ENCODE measurements at regions not wholly inside any gene's neighbourhood (a gene's known extent, or its start where the extent isn't known, plus 50 kb on each side); places are given as distances from the start of the nearest gene placed in this dataset.
"Not testable (repeated sequence)": the region's sequence is repeated elsewhere in the genome, so short reads cannot be mapped to it uniquely, and the experiment has no call there.

DNA sequence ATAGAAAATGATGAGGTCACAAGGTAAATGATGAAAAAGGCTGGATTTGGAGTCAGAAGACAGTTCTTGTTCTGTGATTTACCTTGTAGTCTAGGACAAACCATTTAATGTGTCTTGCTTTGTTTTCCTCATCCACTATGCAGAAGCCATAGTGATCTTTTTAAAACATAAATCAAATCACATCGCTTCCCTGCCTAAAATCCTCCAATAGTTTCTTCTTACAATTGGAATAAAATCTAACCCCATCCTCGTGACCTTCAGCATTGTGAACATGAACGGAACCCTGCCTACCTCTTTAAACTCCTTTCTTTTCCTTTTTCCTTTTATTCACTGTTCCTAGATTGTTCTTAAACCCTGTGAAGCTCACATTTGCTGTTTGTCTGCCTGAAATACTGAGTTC is 204.9 kb upstream of the SAMSN1 start:
- Histone ChIP-seq H3K9ac (ENCODE audit: low read length in 5 of 5) (no peak overlapping the region), H3K27ac (ENCODE audit: low read depth, low read length) (no peak overlapping the region), H3K9me3 (ENCODE audit: control insufficient read depth in 5 of 5, low read length in 5 of 5) (no peaks in the 10 kb centered on the region), H3K4me1 (ENCODE audit: control insufficient read depth in 5 of 5, insufficient read depth in 5 of 5, low read length in 5 of 5) (peaks cover 0 to 14% (median 6%) of the 10 kb centered on the region in 5 donors), H3K36me3 (ENCODE audit: control insufficient read depth in 5 of 5, insufficient read depth in 5 of 5, low read length in 5 of 5) (no peaks in the 10 kb centered on the region), H3K4me3 (ENCODE audit: low read depth in 1 of 5, low read length in 5 of 5) (no peak overlapping the region), H3K27me3 (ENCODE audit: control insufficient read depth in 5 of 5, insufficient read depth in 4 of 5, low read length in 5 of 5) (no peaks in the 10 kb centered on the region)

DNA sequence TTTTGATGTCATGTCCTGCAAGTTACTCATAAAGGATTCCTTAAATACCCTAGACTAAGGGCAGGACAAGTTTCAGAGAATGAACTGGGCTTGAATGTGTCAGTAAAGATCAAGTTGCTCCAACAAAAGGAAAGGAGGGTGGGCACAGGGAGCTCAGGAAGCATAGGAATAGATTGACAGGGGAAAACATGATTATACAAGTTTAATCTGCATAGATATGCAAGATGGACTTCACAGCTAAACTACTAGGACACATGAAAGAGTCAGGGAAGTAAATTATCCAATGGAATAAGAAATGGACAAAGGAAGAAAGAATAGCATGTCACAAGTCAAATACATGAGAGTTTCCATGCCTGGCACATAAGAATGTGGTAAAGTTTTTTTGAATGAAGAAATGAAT is 203.9 kb upstream of the SAMSN1 start:
- Histone ChIP-seq H3K36me3 (ENCODE audit: control insufficient read depth in 5 of 5, insufficient read depth in 5 of 5, low read length in 5 of 5) (no peaks in the 10 kb centered on the region), H3K27me3 (ENCODE audit: control insufficient read depth in 5 of 5, insufficient read depth in 4 of 5, low read length in 5 of 5) (no peaks in the 10 kb centered on the region), H3K27ac (ENCODE audit: low read depth, low read length) (no peak overlapping the region), H3K4me1 (ENCODE audit: control insufficient read depth in 5 of 5, insufficient read depth in 5 of 5, low read length in 5 of 5) (peaks cover 0 to 14% (median 6%) of the 10 kb centered on the region in 5 donors), H3K9me3 (ENCODE audit: control insufficient read depth in 5 of 5, low read length in 5 of 5) (no peaks in the 10 kb centered on the region), H3K4me3 (ENCODE audit: low read depth in 1 of 5, low read length in 5 of 5) (no peak overlapping the region), H3K9ac (ENCODE audit: low read length in 5 of 5) (no peak overlapping the region)

DNA sequence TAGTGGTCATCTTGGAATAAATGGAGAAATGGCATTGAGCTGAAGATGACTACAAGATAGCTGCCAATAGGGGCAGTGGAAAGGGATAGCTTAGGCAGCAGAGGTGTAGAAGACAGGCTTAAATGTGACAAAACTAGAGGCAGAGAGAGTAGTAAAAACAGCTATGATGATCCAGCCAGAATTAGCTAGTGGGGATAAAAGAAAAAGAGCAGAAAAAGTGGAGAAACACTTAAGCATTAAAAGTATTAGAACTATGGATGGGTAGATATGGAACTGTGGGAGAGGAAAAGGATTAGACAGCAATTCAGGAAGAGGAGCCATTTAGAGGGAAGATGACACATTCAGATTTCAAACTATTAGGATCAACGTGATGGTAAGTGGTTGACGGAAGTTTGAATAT is 202.5 kb upstream of the SAMSN1 start:
- H3K9ac ChIP-seq (ENCODE audit: low read length in 5 of 5) = no peak overlapping the region
- no peaks in the 10 kb centered on the region for H3K9me3 ChIP-seq (ENCODE audit: control insufficient read depth in 5 of 5, low read length in 5 of 5)
- H3K4me1 ChIP-seq (ENCODE audit: control insufficient read depth in 5 of 5, insufficient read depth in 5 of 5, low read length in 5 of 5) = peaks cover 0 to 9% (median 5%) of the 10 kb centered on the region in 5 donors
- H3K36me3 ChIP-seq (ENCODE audit: control insufficient read depth in 5 of 5, insufficient read depth in 5 of 5, low read length in 5 of 5) = no peaks in the 10 kb centered on the region
- H3K4me3 ChIP-seq (ENCODE audit: low read depth in 1 of 5, low read length in 5 of 5) = no peak overlapping the region
- H3K27ac ChIP-seq (ENCODE audit: low read depth, low read length) = no peak overlapping the region
- H3K27me3 ChIP-seq (ENCODE audit: control insufficient read depth in 5 of 5, insufficient read depth in 4 of 5, low read length in 5 of 5) = no peaks in the 10 kb centered on the region

GRCh38 chr21:14744368-14744767 is 198.3 kb upstream of the SAMSN1 start:
- Histone ChIP-seq H3K4me3 (ENCODE audit: low read depth in 1 of 5, low read length in 5 of 5) (no peak overlapping the region), H3K27me3 (ENCODE audit: control insufficient read depth in 5 of 5, insufficient read depth in 4 of 5, low read length in 5 of 5) (no peaks in the 10 kb centered on the region), H3K27ac (ENCODE audit: low read depth, low read length) (no peak overlapping the region), H3K9ac (ENCODE audit: low read length in 5 of 5) (no peak overlapping the region), H3K4me1 (ENCODE audit: control insufficient read depth in 5 of 5, insufficient read depth in 5 of 5, low read length in 5 of 5) (no peaks in the 10 kb centered on the region), H3K9me3 (ENCODE audit: control insufficient read depth in 5 of 5, low read length in 5 of 5) (no peaks in the 10 kb centered on the region), H3K36me3 (ENCODE audit: control insufficient read depth in 5 of 5, insufficient read depth in 5 of 5, low read length in 5 of 5) (no peaks in the 10 kb centered on the region)

DNA sequence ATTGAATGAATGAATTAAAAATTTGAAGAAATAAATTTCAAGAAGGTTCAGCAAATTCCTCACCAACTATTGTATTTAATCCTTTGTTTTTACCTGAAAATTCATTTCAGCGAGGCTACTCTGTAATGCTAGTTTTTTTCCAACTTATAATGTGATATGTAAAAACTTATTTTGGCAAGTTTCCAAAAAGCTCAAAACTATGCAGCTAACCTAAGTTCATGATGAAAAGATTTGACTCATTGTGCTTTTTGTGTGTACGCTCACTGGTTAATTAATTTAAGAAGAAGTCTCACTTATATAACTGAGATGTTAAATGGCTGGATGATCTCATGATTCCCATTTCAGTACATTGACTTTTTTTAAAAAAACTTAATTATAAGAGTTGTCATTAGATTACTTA is 196.0 kb upstream of the SAMSN1 start:
- Histone ChIP-seq H3K9me3 (ENCODE audit: control insufficient read depth in 5 of 5, low read length in 5 of 5) (no peaks in the 10 kb centered on the region), H3K27ac (ENCODE audit: low read depth, low read length) (no peak overlapping the region), H3K4me1 (ENCODE audit: control insufficient read depth in 5 of 5, insufficient read depth in 5 of 5, low read length in 5 of 5) (no peaks in the 10 kb centered on the region), H3K27me3 (ENCODE audit: control insufficient read depth in 5 of 5, insufficient read depth in 4 of 5, low read length in 5 of 5) (no peaks in the 10 kb centered on the region), H3K4me3 (ENCODE audit: low read depth in 1 of 5, low read length in 5 of 5) (no peak overlapping the region), H3K9ac (ENCODE audit: low read length in 5 of 5) (no peak overlapping the region), H3K36me3 (ENCODE audit: control insufficient read depth in 5 of 5, insufficient read depth in 5 of 5, low read length in 5 of 5) (no peaks in the 10 kb centered on the region)

DNA sequence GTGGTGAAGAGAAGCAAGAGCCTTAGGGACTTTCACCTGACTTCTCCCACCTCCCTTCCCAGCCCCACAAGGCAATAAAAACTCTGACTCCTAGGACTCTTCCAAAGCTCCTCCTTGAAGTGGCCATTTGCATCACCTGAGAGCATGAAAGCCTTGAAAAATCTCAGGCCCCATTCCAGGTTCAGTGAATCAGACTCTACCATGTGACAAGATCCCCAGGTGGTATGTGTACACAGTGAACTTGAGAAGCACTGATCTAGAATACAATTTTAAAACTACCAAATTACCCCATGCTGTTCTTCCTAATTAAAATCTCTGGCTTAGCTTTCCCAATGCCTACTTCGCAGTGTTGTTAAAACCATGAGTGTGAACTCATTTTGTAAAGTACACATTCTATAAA is 195.1 kb upstream of the SAMSN1 start:
- H3K27ac ChIP-seq (ENCODE audit: low read depth, low read length) = no peak overlapping the region
- no peak overlapping the region for H3K4me3 ChIP-seq (ENCODE audit: low read depth in 1 of 5, low read length in 5 of 5)
- no peaks in the 10 kb centered on the region for H3K36me3 ChIP-seq (ENCODE audit: control insufficient read depth in 5 of 5, insufficient read depth in 5 of 5, low read length in 5 of 5)
- no peaks in the 10 kb centered on the region for H3K27me3 ChIP-seq (ENCODE audit: control insufficient read depth in 5 of 5, insufficient read depth in 4 of 5, low read length in 5 of 5)
- H3K9me3 ChIP-seq (ENCODE audit: control insufficient read depth in 5 of 5, low read length in 5 of 5) = no peaks in the 10 kb centered on the region
- no peaks in the 10 kb centered on the region for H3K4me1 ChIP-seq (ENCODE audit: control insufficient read depth in 5 of 5, insufficient read depth in 5 of 5, low read length in 5 of 5)
- H3K9ac ChIP-seq (ENCODE audit: low read length in 5 of 5) = no peak overlapping the region

DNA sequence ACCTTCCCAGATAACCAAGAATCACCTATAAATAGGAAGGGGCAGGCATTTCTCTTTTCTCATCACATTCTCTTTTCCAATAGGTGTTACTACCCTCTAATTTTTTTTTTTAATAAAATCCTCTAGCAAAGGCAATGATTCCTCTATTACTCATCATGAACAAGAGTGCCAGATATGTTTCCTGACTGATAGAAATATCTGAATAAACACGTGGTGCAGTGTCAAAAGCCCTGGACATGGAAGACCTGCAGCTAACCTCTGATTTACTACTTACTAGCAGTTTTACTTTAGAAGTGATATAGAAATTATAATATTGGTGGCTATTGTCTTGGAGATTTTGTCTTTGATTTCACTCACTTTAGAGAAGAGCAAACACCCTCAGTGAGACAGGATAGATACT is 194.6 kb upstream of the SAMSN1 start:
- Histone ChIP-seq H3K36me3 (ENCODE audit: control insufficient read depth in 5 of 5, insufficient read depth in 5 of 5, low read length in 5 of 5) (no peaks in the 10 kb centered on the region), H3K4me1 (ENCODE audit: control insufficient read depth in 5 of 5, insufficient read depth in 5 of 5, low read length in 5 of 5) (no peaks in the 10 kb centered on the region), H3K9me3 (ENCODE audit: control insufficient read depth in 5 of 5, low read length in 5 of 5) (no peaks in the 10 kb centered on the region), H3K27me3 (ENCODE audit: control insufficient read depth in 5 of 5, insufficient read depth in 4 of 5, low read length in 5 of 5) (no peaks in the 10 kb centered on the region), H3K4me3 (ENCODE audit: low read depth in 1 of 5, low read length in 5 of 5) (no peak overlapping the region), H3K27ac (ENCODE audit: low read depth, low read length) (no peak overlapping the region), H3K9ac (ENCODE audit: low read length in 5 of 5) (no peak overlapping the region)

- Histone ChIP-seq H3K9ac (ENCODE audit: low read length in 5 of 5) (no peak overlapping the region), H3K9me3 (ENCODE audit: control insufficient read depth in 5 of 5, low read length in 5 of 5) (no peaks in the 10 kb centered on the region), H3K4me3 (ENCODE audit: low read depth in 1 of 5, low read length in 5 of 5) (no peak overlapping the region), H3K36me3 (ENCODE audit: control insufficient read depth in 5 of 5, insufficient read depth in 5 of 5, low read length in 5 of 5) (no peaks in the 10 kb centered on the region), H3K27ac (ENCODE audit: low read depth, low read length) (no peak overlapping the region), H3K4me1 (ENCODE audit: control insufficient read depth in 5 of 5, insufficient read depth in 5 of 5, low read length in 5 of 5) (no peaks in the 10 kb centered on the region), H3K27me3 (ENCODE audit: control insufficient read depth in 5 of 5, insufficient read depth in 4 of 5, low read length in 5 of 5) (no peaks in the 10 kb centered on the region)
These were observed 194.0 kb upstream of the SAMSN1 start for GRCh38 chr21:14740116-14740515.

GRCh38 chr21:14739590-14739989 is 193.5 kb upstream of the SAMSN1 start:
- Histone ChIP-seq H3K4me1 (ENCODE audit: control insufficient read depth in 5 of 5, insufficient read depth in 5 of 5, low read length in 5 of 5) (no peaks in the 10 kb centered on the region), H3K9me3 (ENCODE audit: control insufficient read depth in 5 of 5, low read length in 5 of 5) (no peaks in the 10 kb centered on the region), H3K9ac (ENCODE audit: low read length in 5 of 5) (no peak overlapping the region), H3K4me3 (ENCODE audit: low read depth in 1 of 5, low read length in 5 of 5) (no peak overlapping the region), H3K27me3 (ENCODE audit: control insufficient read depth in 5 of 5, insufficient read depth in 4 of 5, low read length in 5 of 5) (no peaks in the 10 kb centered on the region), H3K36me3 (ENCODE audit: control insufficient read depth in 5 of 5, insufficient read depth in 5 of 5, low read length in 5 of 5) (no peaks in the 10 kb centered on the region), H3K27ac (ENCODE audit: low read depth, low read length) (no peak overlapping the region)

GRCh38 chr21:14738576-14738975 is 192.5 kb upstream of the SAMSN1 start:
- H3K9ac ChIP-seq (ENCODE audit: low read length in 5 of 5); H3K27ac ChIP-seq (ENCODE audit: low read depth, low read length); H3K36me3 ChIP-seq (ENCODE audit: control insufficient read depth in 5 of 5, insufficient read depth in 5 of 5, low read length in 5 of 5); H3K4me3 ChIP-seq (ENCODE audit: low read depth in 1 of 5, low read length in 5 of 5); H3K9me3 ChIP-seq (ENCODE audit: control insufficient read depth in 5 of 5, low read length in 5 of 5); H3K27me3 ChIP-seq (ENCODE audit: control insufficient read depth in 5 of 5, insufficient read depth in 4 of 5, low read length in 5 of 5); H3K4me1 ChIP-seq (ENCODE audit: control insufficient read depth in 5 of 5, insufficient read depth in 5 of 5, low read length in 5 of 5): not testable (repeated sequence)

- H3K4me1 ChIP-seq (ENCODE audit: control insufficient read depth in 5 of 5, insufficient read depth in 5 of 5, low read length in 5 of 5) = no peaks in the 10 kb centered on the region
- H3K9me3 ChIP-seq (ENCODE audit: control insufficient read depth in 5 of 5, low read length in 5 of 5) = no peaks in the 10 kb centered on the region
- H3K4me3 ChIP-seq (ENCODE audit: low read depth in 1 of 5, low read length in 5 of 5) = no peak overlapping the region
- no peaks in the 10 kb centered on the region for H3K27me3 ChIP-seq (ENCODE audit: control insufficient read depth in 5 of 5, insufficient read depth in 4 of 5, low read length in 5 of 5)
- H3K36me3 ChIP-seq (ENCODE audit: control insufficient read depth in 5 of 5, insufficient read depth in 5 of 5, low read length in 5 of 5) = no peaks in the 10 kb centered on the region
- no peak overlapping the region for H3K27ac ChIP-seq (ENCODE audit: low read depth, low read length)
- no peak overlapping the region for H3K9ac ChIP-seq (ENCODE audit: low read length in 5 of 5)
These were observed 191.8 kb upstream of the SAMSN1 start for GRCh38 chr21:14737922-14738321.

Data from subcutaneous abdominal adipose tissue (tissue), 5 donors.